ENCODE measurements at regions not wholly inside any gene's neighbourhood (a gene's known extent, or its start where the extent isn't known, plus 50 kb on each side); places are given as distances from the start of the nearest gene placed in this dataset.

DNA sequence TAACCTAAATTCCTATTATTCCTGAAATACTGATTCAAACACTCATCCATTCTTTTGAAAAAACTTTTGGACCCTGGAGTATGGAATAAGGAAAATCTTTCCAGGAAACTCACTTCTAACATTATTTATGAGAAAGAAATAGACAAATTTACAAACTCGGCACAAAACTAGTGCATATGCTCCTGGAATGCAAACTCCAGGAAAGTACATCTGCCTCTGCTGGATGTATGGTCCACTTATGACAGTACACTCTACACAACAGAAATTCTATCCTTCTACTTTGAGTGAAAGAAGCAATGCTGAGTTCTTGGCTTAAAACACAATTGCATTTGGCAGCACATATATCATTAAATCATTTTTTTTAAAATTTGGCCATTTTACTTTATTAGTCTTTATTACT lies 700.5 kb upstream of the STXBP6 start:
- Mint-ChIP-seq H3K9me3 (ENCODE audit: unreplicated experiment) (no peaks in the 10 kb centered on the region), H3K36me3 (ENCODE audit: low read depth, unreplicated experiment) (no peaks in the 10 kb centered on the region), H3K27ac (ENCODE audit: unreplicated experiment) (no peak overlapping the region), H3K4me3 (ENCODE audit: unreplicated experiment) (no peak overlapping the region), H3K4me1 (ENCODE audit: unreplicated experiment) (no peaks in the 10 kb centered on the region), H3K27me3 (ENCODE audit: unreplicated experiment) (no peaks in the 10 kb centered on the region)
- TF ChIP-seq, protein P1, sequence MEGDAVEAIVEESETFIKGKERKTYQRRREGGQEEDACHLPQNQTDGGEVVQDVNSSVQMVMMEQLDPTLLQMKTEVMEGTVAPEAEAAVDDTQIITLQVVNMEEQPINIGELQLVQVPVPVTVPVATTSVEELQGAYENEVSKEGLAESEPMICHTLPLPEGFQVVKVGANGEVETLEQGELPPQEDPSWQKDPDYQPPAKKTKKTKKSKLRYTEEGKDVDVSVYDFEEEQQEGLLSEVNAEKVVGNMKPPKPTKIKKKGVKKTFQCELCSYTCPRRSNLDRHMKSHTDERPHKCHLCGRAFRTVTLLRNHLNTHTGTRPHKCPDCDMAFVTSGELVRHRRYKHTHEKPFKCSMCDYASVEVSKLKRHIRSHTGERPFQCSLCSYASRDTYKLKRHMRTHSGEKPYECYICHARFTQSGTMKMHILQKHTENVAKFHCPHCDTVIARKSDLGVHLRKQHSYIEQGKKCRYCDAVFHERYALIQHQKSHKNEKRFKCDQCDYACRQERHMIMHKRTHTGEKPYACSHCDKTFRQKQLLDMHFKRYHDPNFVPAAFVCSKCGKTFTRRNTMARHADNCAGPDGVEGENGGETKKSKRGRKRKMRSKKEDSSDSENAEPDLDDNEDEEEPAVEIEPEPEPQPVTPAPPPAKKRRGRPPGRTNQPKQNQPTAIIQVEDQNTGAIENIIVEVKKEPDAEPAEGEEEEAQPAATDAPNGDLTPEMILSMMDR (IDR thresholded peaks at IDR 0.05; ENCODE audit: unreplicated experiment): no peak
- DNase-seq (ENCODE audit: low spot score): no peak

Measured in endothelial cell (in vitro differentiated cells).